ENCODE measurements at regions not wholly inside any gene's neighbourhood (a gene's known extent, or its start where the extent isn't known, plus 50 kb on each side); places are given as distances from the start of the nearest gene placed in this dataset.

- DNase-seq: no peak
These were observed 828.4 kb downstream of the TLR4 start for GRCh38 chr9:118532592-118532991.

DNA sequence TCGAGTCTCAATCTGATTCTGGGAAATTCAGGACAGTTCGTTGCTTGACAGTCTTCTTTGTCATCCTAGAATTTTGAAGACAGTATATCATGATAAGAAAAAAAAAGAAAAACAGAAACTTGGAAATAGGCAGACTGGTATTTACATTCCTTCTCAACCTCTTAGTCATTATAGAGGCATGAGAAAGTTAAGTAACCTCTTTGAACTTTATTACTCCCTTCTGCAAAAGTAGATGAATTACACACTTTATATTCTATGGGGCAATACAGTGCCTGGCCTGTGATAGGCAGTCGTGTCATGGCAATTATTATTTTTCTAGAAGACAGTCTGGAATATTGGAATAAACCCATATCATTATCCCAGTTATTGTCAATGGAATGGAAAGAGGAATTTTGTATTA is 828.9 kb downstream of the TLR4 start:
- DNase-seq: no peak

DNA sequence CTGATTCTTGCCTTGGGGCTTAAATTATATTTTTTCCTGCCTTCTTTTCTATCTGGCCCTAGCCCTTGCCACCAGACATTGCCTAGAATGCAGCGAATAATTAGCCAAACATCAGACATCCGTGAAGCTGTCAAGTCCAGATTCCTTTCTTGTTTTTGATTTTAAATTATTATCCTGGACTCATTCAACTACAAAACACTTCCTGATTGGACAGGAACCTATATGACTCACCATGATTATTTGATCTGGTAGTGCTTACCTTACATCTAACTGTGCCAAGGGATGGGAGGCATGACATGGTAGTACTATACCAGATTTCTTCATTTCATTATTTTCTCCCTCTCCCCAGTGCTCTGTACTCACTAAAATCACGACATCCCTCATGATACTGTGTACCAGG is 829.6 kb downstream of the TLR4 start:
- DNase-seq: no peak

DNA sequence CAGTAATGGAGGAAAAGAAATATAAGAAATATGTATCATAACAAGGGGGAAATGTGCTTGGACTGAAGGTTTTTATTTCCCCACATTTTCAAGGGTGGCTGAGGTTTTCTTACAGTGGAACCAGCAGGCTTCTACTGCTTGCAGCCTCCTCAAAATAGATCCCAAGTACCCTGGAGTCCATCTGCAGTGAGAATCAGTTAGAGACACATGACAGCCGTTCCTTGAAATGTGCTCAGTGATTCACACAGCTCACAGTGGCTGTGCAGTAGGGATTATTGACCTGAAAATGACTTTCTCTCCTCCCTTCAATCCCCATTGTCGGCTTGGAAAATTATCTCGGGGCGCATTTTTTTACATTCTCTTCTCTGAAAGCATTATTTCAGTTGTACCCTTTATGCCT is 832.0 kb downstream of the TLR4 start:
- DNase-seq: no peak

DNA sequence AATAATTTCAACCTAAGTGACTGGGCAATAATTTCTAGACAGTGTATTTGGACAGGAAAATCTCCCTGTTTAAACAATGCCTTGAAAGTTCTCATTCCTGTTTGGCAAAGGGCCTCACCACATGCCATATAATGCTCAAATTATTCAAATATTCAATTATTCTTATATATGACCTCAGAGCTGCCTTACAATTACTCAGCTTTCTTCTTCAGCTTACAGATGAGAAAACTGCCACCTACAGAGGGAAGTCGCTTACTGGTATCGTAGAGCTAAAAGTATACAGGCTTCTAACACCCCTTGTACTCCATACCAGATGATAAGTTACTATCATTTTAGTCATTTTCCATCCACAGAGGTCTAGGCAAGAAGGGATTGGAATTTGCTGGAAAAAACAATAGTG is 830.3 kb downstream of the BRINP1 start:
- no peak for DNase-seq

- DNase-seq: no peak
These were observed 815.8 kb downstream of the BRINP1 start for GRCh38 chr9:118553465-118553864.

- no peak for DNase-seq
These were observed 814.2 kb downstream of the BRINP1 start for GRCh38 chr9:118554987-118555386.

- DNase-seq: no peak
These were observed 811.2 kb downstream of the BRINP1 start for GRCh38 chr9:118558026-118558425.

DNA sequence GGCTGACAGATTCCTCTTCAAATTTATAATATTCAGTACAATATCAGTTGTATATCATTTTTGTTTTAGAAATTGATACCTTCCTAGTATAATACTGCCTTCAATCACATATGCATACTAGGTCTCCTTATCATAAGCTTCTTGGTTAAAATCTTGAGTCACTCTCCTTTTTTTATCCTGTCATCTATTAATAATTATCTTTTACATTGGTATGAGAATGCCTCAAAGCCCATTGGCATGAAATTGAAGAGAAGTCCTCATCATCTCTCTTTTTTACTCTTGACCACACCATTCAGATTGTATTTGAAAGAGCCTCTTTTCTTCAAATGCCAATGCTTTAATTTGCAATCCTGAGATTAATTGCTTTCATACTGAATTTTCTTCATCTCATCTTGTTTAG is 810.3 kb downstream of the BRINP1 start:
- DNase-seq: no peak

DNA sequence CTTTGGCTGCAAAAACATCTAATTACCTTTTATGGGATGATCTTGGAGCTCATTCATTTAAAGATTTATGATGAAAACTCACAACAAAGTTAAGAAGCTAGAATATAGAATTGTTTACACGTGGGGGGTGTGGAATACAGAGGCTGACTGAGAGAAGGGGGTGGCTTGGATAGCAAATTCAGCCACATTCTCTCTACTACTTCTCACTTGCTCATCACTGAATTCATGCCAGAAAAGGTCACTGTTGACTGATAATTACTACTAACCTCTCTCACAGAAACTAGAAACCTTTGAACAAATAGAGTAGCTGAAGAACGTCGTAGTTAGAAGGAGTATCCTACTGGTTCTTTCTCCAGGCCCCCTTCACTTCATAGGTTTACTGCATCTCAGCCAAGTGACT is 808.2 kb downstream of the BRINP1 start:
- no peak for DNase-seq

DNA sequence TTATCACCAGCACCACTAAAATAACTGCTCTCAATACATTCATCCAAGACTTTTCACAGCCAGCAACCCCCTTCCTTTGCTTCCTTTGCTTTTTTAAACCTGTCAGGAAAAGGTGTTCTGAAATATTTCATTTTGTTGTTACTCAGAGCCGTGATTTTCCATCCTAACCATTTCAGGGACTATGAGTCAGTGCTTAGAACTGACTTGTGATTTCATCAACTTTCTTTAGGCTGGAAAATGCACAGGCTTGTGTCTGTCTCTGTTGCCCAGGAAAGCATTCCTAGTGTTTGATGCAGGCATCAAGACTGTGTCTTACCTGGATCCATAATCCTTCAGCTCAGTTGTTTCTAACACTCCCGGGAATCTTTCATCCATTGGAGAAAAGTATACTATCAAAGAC is 805.6 kb downstream of the BRINP1 start:
- DNase-seq: no peak

DNA sequence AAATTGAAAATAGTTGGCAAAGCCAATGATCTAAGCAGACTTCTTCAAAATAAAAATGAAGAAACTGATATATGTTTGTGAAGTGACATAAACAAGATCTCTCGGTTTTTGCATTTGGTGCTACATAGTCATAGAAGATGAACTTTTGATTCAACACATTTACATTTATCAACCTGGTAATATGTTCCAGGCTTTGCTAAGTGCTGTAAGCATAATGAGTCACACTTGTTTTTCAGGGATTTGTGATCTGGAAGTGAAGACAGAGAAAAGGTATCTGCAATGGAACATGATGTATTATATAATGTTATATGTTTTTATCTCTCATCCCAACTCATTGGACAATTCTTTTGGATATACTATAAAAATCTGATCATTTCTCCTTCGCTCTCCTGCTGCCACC is 801.4 kb downstream of the BRINP1 start:
- no peak for DNase-seq

DNA sequence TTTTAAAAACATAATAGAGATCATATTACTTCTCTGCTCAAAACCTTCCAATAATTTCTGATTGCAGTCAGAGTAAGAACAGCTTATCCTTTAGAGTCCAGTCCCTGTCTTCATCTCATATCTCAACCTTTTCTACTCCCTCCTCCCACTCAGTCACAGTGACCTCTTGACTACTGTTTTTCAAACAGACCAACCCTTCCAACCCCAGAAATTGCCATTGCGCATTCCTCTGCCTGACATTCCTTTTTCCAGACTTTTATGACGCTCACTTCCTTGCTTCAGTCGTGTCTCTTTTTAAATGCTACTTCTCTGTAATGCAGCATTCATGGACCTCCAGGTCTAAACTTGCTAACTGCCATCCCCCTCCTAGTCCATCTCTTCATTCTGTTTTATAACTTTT is 800.5 kb downstream of the BRINP1 start:
- no peak for DNase-seq

DNA sequence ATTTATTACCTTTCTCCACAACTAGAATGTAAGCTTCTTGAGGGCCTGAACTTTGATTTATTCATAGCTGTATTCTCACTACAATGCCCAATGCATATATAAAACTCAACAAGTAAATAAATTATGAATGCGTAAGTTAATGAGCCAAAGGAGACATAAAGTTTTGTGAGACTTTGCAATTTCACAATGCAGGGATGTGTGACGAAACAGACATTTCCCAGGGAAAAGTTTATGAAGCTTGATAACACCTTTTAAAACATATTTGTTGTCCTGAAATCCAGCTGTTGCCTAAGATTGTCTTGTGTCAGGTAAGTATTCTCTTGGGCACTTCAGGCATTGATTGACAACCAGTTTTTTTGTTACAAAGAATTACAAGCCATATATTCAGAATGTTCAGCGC is 800.1 kb downstream of the BRINP1 start:
- DNase-seq: no peak

- no peak for DNase-seq
These were observed 799.2 kb downstream of the BRINP1 start for GRCh38 chr9:118570066-118570465.

GRCh38 chr9:118575341-118576070 is 793.7 kb downstream of the BRINP1 start:
- no peak for DNase-seq

DNA sequence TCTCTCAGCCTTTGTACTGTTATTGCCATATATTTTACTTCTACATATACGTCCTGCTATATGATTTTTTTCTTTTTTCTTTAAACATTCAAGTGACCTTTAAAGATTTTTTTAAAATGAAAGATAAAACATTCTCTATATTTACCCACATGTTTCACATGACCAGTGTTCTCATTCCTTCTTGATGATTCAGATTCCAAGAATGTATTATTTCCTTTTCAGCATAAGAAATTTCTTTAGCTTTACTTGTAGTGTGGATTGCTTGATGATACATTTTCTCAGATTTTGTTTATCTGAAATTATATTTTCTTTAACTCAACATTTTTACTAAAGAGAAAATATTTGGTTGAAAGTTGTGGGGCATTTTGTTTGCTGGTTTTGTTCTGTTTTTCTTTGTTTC is 792.1 kb downstream of the BRINP1 start:
- DNase-seq: no peak

GRCh38 chr9:118578467-118578866 is 790.8 kb downstream of the BRINP1 start:
- no peak for DNase-seq

GRCh38 chr9:118583414-118583813 is 785.8 kb downstream of the BRINP1 start:
- no peak for DNase-seq

DNA sequence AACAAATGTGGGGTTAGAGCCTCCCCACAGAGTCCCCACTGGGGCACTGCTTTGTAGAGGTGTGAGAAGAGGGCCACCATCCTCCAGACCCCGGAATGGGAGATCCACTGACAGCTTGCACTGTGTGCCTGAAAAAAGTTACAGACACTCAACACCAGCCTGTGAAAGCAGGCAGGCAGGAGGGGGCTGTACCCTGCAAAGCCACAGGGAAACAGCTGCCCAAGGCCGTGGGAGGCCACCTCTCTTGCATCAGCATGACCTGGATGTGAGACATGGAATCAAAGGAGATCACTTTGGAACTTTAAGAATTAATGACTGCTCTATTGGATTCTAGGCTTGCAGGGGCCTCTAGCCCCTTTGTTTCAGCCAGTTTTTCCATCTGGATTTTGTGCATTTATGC is 782.3 kb downstream of the BRINP1 start:
- DNase-seq: no peak

DNA sequence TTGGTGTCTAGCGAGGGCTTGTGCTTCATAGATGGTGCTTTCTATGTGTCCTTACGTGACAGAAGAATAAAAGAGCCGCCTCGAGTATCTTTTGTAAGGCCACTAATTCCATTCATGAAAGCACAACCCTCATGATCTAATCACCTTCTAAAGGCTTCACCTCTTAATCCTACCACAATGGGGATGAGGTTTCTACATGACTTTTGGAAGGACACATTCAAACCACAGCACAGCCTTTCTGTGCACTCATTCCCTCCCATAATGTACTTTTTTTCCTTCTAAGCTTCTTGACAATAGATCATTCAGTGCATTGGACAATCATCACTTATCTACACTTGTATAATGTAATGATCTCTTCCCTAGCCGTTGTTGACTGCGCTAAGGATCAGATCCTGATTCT is 774.8 kb downstream of the BRINP1 start:
- DNase-seq: no peak

DNA sequence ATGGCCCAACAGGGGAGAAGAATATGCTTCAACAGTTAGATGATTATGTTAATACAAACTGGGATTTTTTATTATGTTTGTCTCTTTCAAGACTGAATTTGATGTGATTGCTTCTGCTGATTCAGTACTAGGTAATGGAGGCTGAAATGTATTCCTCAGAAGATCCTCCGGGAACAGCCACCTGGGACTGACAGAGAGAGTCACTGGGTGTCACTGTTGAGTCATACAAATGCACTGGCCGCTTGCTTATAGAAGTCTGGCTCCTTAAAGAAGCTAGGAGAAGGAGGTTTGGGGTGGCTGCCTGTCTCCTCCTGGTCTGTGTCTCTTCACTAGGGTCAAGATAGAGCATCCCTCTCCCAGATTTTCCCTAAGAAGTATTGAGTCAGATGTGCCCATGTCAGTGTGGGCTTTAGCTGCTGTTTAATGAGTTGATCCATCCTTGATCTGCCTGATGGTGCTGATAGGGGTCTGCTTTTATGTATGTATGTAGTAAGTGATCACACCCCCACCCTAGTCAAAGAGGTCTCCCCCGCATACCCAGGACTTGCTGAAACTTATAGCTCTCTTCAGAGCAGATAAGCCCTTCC is 773.4 kb downstream of the BRINP1 start:
- DNase-seq: no peak

- no peak for DNase-seq
These were observed 772.7 kb downstream of the BRINP1 start for GRCh38 chr9:118596374-118597015.

DNA sequence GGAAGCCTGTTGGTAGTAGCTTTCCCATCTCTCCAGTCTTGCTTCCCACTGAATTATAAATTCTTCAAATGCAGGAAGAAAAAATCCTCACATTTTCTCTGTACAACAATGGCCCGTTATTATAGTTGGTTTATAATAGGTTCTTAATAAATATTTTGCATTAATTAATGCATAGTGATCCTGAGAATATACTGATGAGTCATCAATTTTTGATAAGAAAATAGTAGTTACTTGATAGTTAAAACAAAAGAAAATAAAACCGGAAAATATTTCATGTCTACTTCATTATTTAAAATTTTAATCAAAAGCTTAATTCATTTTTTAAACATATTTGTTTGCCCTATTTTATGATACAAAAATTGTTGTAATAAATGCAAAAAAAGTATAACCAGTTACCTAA is 762.6 kb downstream of the BRINP1 start:
- no peak for DNase-seq

Measured in NCI-H1436 treated with DMSO at 0.1 percent for 48 hours (cell line).